HUDEP-2 (cell line): ENCODE measurements at regions not wholly inside any gene's neighbourhood (a gene's known extent, or its start where the extent isn't known, plus 50 kb on each side); places are given as distances from the start of the nearest gene placed in this dataset.
"Not testable (repeated sequence)": the region's sequence is repeated elsewhere in the genome, so short reads cannot be mapped to it uniquely, and the experiment has no call there.

Experiments
- DNase-seq, 76 experiments: peaks; one replicate each; lab custom pipeline; 2025; ENCODE audit not compliant: unreplicated experiment in 76 of 76; lab: John Stamatoyannopoulos, UW

DNA sequence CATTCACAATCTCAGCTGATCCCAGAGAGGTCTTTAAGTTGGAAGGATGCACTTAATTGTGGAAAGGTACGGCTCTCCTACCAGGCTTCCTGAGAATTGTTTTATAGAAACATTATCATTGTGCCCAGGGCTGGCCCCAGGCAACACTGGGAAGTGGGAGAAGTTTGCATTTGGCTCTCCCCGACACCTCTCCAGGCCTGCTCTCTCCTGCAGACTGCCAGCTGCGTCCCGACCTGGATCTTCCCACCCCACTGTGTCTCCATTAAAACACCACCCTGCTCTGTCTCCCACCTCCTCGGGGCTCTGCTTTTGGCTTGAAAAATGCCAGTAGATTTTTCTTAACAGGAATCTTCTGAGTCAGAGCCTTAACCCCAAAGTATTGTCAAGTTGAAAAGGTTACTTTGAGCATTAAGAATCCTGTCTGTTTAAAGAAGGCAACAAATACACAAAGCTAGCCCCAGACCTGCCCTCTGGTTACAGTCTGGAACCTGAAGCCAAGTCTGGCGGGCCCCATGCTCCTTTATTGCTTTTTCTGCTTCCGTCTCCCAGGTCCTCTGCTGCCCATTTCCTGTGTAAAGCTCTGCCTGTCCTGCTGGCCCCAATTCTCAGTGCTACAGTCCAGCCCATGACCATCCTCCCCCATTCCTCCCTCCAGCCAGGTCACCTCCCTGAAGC lies 530.2 kb downstream of the SOX6 start:
- no peak for DNase-seq

DNA sequence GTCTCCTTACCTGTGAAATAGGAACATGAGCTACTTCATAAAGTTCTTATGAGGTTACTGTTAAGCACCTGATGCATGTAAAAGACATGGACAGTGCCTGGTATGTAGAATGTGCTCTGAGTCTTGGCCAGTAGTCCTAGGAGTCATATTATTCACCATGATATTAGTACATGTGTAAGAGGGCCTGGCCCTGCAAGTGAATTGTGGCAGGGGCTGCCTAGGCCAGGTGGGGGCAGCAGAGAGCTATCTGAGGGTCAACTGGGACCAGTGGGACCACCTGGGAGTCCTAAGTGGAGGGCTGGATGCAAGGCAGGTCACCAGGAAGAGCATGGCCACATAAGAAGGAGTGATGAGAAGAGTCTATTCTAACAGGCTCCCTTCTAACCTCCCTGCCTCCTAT lies 529.5 kb downstream of the SOX6 start:
- peak in 28 of 76 experiments; percentile 1 to 36 (median 10) for DNase-seq

DNA sequence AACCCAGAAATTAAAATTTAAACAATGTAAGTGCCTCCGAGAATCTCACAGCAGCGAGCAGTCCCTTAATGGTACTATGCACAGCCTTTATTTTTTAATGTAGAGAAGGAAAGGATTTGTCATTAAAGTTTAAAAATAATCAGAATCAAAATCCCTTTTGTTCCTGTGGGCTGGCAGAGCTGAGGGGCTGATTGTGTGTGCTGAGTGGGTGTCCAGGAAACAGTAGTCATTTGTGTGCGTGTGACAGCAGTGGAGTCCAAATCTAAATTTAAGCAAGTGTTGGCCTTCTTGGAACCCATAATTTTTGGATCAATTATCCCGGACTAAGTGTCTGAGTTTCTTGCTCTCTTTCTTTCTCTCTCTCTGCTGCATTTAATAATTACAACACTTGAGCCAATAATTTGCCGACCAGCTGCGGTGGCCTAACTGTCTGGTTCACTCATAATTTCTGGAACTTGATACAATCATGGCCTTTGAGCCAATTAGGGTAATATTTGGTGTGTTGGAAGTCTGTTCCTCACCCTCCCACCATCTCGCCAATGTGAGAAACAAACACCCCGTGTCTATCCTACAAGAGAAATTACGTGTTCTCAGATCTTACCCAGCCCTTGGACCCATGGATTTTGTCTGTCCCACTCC lies 528.0 kb downstream of the SOX6 start:
- no peak for DNase-seq

DNA sequence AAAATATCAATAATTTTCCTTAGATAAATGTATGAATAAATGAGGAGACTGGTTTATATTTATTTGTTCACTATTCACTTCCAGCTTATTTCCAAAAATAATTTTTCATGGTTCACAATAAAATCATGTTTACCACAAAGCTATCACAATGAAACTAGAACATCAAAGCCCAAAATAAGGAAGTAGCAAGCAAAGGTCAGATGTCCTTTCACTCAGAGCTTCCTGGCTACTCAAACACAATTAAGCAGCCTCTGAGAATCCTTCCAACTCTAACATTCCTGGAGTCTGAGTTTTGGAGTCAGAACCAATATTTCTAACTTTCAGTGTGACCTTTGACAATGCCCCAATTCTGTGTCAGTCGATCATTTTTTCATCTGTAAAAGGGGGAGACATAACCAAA lies 527.0 kb downstream of the SOX6 start:
- DNase-seq, result no peak

DNA sequence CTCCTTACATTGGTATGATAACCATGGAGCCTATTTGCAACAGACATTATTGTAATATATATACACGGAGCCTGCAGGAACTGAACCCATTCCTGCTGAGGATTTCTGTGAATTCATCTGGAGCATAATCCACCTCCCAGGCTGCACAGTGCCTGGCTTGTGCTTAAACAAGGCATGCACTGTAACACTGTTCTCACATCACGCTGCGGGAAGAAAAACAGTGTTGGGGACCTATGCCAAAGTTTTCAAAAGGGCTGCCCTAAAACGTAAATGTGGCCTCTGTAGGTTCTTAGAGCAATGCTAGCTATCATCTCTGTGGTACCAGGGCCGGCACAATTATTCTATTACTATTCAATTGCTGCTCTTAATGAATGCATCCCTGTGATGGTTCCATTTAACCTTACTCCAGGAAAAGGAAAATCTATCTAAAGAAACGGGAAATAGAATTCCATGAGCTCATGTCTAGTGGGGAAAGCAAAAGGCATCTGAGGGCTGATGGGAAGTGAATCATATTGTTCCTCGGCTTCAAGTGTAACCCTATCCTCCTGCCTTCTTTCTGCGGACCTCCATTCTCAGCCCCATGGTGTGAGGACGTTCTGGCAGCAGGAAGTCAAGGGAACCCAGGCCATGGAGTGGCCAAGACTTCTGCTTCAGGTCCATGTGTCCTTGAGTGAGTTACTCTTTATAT lies 525.5 kb downstream of the SOX6 start:
- DNase-seq, result no peak

DNA sequence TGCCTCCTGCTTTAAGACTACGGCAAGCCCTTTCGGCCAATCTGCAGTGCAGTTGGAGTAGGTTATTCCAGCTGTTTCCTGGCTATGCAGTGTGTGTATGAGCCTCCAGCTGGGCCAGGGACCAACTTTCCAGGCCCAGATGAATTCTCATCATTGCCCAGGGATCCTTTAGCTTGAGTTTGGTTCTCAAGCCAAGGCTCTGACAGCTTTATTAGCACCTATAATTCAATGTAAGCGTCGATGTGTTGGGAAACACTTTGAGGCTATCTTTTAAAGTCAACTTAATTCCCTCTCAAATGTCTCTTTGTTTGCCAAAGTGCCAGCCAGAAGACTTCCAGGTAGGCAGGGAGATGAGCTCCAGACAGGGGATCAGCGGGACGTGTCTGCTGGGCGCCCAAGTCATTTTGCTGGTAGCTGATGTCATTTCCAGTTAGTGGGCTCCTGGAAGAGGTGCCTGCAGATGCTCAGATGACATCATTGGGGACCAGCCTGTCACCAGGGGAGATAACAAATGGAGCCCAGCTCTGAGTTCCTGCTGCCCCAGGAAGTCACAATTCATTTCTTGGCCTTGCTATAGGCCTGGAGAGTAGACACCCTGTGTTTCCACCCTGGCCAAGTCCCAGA lies 520.4 kb downstream of the SOX6 start:
- DNase-seq, result no peak

DNA sequence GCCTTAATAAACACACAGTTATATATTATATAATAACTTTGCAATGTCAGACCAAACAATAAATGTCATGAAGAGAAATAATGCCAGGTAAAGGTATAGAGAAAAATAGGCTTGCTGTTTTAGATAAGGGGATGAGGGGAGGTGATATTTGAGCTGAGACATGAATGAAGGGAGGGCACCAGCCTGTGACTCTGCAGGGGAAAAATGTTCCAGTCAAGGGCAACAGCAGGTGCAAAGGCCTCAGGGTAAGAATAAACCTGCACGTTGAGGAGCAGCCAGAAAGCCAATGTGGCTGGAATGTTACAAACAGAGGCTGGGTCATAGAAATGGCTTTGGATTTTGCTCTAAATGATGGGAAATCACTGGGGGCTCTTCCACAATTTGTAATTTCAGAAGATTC lies 519.6 kb downstream of the SOX6 start:
- no peak for DNase-seq

DNA sequence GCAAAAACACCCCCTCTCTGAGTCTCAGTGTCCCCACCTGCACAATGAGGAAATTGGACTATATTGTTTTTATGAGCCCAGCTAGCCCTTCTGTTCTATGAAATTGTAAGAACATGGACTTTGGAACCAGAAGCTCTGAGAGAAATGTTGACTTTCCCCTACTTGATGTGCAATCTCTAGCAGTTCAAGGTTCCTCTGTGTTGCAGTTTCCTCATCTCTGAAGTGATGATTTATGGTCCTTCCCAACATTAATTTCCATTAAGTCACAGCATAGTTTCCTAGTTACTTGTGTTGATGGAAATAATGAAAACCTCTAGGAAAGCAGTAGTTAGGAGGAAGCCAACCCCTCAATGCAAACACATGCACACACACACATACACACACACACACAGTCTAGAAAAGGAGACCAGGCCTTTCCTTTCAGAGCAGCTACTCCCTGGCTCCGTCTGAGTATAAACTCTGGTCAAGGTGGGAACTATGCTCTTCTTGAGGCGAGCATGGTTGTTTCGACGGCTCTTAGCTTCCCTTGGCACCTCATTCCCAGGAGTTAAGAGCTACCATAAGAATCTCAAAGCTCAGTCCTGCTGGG lies 518.4 kb downstream of the SOX6 start:
- no peak for DNase-seq

DNA sequence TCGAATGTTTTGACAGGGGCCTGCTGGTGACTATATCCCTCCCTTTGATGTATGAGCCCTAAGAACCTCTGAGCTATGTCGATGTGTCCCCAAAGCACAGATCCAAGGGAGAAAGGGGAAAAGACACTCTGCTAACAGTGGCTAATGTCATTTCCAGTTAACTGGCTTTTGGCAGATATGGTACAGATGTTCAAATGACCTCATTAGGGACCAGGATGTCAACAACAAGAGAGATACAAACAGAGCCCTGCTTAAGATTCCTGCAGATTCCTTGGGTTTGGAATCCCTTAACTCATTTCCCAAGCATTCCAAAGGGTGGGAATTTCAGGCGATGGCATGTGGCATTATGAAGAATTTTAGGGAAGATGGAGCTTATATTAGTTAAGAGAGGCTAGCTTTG lies 517.3 kb downstream of the SOX6 start:
- DNase-seq, result no peak

DNA sequence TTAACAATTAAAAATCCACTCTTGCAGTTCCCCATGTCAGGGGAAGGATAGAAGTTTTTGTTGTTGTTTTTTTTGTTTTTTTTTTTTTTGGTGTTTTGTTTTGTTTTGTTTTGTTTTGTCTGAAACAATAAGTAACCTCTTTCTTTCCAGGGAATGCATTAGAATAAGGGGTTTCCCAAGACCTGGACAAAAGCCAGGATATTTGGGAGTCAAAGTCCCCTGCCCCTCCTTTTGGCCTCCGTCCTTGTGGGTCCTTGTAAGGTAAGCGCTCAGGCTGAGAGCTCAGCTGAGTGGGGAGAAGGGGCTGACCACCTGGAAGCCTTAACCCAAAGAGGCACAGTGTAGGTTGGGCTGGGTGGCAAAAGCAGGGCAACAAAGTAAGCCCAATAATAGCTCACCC lies 515.4 kb downstream of the SOX6 start:
- DNase-seq, result no peak

DNA sequence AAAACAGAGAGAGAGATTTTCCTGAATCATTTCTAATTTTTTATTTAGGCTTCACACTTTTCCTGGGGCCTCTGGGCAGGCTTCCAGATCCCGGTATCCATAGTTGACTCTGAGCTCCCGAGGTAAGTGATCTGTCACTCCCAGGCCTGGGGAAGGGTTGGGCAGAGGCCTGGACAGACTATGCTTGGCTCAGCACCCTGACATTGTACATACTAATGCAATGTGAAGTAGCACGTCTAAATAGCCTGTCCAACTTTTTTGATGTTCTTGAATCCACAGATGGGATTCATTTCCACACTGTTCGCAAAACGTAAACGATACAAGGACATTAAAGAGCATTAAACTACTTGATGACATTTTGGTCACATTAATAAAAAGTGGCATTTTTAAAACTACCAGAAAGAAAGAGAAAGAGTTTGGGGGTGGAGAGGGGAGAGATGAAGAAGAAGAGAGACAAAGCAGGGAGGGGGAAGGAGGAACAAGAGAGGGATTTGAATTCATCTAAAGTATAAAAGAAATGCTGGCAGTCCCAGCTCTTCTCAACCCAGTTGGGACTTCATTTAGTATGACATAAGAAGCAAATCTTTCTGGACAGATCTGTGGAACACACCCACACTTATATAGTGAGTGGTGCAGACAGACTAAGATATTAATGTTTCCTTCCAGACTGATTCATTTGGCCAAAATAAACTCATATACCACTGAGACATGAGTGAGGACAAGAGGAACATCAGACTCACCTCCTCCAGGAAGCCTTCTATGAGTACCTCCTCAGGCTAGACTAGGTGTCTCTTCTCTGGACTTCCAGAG lies 514.2 kb downstream of the SOX6 start:
- DNase-seq, result no peak

DNA sequence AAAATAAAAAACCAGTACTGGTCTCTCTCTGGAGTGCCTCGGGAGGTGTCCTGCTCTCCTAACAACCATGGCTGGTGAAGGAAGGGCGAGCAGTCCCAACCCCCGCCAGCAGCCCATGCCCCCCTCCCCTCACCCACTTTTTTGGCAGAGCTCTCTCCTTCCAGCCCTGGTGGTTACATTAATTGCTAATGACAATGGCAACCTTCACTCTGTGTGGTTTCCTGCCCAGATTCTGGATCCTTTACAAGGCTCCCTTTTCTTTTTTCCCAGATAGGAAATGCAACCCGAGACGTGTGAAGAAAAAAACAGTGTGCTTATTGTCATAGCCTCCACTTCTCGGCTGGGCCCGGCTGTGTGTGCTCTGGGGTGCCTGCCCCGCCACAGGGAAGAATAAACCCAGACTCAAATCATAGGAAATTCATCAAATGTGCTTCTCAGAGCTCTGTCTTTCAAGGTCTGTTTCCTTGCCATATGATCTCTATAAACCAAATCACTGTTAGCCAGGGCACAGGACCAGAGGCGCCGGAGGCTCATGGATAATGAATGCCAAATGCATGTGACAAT lies 513.0 kb downstream of the SOX6 start:
- no peak for DNase-seq

DNA sequence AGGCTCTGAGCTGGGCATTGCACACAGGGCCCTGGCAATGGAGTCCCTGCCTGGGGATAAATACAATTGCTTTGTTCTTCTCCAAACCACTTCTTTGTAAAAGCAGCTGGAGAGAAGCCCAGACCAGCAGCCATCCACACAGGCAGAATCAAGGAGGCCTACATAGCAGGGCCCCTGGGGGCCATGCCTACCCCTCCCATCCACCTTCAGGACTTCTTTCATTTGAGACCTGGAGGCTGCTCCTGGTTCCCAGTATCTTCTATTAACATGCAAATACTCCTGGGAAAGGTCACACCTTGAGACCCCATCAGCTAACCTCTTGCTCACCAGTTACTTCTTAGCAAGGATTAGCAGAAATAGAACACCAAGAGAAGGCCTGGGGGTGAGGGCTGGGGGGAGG lies 511.1 kb downstream of the SOX6 start:
- DNase-seq, result no peak

DNA sequence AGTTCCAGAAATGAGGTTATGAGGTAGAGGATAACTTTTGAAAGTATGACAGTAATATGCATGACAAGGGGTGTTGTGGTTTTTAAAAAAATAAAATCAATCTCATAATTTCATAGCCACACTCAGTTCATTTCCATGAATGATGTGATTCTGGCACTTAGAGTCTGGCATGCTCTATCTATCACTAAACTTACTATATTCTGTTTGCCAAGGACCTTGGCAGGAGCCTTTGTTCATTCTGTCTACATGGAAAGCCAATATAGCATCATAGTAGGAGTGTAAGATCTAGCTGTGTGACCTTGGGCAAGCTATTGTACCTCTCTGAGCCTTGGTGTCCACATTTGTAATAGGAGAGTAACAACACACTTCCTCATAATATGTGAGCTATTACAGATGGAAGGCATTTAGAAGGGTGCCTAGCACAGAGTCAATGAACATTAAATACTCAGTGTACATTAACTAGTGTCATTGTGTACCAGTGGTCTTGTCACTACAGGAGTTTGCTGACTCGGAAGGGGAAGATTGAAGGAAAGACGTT lies 507.6 kb downstream of the SOX6 start:
- DNase-seq, result no peak

DNA sequence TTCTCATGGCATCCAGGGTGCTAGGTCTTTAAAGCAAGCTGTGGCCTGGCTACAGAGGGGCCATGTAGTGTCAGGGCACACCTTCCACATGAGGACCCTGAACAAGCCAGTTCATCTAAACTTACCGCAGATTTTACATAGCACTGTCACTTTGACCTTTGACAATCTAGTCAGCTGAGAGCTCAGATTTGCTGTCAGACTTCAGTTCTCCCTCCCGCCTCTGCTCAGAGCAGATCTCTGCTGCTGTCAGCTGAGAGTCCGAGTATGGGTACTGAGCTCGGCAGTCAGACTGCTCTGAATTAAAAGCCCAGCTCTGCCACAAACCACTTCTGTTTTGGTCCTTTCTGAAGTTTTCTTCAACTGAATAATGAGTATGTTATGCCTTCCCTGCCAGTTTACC lies 507.1 kb downstream of the SOX6 start:
- no peak for DNase-seq

DNA sequence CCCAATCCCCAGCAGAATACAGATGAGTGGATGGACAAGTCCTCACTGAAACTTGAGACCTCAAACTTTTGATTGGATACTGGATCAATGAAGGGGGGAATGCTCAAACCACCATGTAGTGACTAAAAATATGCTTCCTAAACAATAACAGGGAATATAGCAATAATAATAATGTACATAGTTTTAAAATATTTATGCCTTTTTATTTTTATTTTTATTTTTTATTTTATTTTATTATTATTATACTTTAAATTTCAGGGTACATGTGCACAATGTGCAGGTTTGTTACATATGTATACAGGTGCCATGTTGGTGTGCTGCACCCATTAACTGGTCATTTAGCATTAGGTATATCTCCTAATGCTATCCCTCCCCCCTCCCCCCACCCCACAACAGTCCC lies 506.0 kb downstream of the SOX6 start:
- DNase-seq, result not testable (repeated sequence)

DNA sequence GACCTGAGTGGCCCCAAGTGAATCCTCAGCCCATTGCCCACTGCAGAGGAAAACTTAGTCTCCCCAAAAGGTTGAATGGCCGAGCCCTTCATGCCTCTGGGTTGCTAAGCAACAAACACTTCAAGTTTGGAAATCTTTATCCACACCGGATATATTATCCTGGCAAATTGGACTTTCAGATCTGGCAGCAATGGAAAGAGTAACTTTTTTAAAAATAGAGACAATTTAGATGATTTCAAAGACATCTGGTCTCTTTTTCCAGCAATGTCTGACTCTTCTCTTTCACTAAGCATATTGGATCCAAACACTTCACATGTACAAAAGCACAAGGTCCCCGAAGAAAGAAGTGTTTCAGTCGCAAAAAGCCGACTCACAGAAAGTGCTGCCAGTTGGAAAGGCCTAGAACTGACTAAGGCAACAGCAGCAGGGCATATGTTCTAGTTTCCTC lies 505.3 kb downstream of the SOX6 start:
- no peak for DNase-seq

DNA sequence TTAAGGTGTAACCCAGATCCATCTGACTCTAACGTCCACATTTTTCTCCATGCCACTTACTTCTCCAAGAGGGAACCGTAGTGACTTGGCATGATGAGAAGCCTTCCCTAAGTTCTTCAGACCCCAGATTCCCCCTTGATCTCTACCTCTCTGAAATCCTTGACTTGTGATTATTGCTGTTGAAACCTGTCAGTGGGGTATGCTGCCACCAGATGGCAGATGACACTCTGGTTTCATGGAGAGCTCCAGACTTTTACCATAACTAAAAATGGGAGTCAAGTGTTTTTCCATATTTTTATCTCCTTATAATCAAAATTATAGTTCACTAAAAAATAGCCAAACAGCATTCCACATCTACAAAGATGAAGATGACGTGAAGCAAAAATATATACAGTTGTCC lies 504.2 kb downstream of the SOX6 start:
- DNase-seq, result peak in 6 of 76 experiments; percentile 1 to 13 (median 3)

DNA sequence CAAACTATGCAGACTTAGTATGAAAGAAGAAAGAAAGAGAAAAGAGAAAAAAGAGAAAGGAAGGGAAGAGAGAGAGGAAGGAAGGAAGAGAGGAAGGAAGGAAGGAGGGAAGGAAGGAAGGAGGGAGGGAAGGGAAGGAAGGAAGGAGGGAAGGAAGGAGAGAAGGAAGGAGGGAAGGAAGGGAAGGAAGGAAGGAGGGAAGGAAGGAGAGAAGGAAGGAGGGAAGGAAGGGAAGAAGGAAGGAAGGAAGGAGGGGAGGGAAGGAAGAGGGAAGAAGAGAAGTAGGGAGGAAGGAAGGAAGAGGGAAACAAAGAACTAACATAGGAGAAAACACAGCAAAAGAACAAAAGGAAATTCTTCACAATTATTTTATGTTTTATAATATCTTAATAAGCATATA lies 502.1 kb downstream of the SOX6 start:
- no peak for DNase-seq

DNA sequence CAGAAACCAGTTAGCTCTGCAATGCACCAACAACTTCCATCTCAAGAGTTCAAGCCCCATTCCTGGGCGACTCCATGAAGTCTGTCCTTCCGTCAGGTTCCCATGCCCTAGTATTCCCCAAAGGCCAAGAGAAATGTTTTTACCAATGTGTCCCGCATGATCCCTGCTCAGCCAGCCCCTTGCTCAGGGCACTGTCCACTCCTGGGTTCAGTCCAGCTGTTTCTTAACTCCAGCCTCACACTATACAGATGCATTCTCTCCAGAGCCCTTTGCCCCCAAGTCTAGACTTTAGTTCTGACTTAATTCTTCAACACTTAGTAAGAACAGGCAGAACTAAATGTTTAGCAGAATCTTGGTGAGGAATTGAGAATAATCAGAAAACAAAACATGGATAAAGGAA lies 497.5 kb downstream of the SOX6 start:
- DNase-seq, result no peak
